Activated T-helper 2 cell treated with anti-CD3 and anti-CD28 coated beads, Interferon-gamma antibody, Interleukin-2, Interleukin-4, amounts not matched to agents 10 μg/mL and 5 μg/mL and 100 μg/mL, durations not matched to agents 14 hours and 24 hours and 36 hours (primary cell): ENCODE measurements at regions not wholly inside any gene's neighbourhood (a gene's known extent, or its start where the extent isn't known, plus 50 kb on each side); places are given as distances from the start of the nearest gene placed in this dataset.

Experiments
- DNase-seq: peaks from one replicate; pipeline ENCODE4 v3.0.0; 2021; ENCODE audit warnings: low spot score
- H3K27ac Mint-ChIP-seq: one replicate; pipeline ENCODE4 v1.8.0; 2021; ENCODE audit warnings: mixed read lengths
- H3K27me3 Mint-ChIP-seq: one replicate; pipeline ENCODE4 v1.8.0; 2021; ENCODE audit warnings: low read depth, mixed read lengths
- H3K36me3 Mint-ChIP-seq: one replicate; pipeline ENCODE4 v1.8.0; 2021; ENCODE audit warnings: low read depth, mixed read lengths
- H3K4me1 Mint-ChIP-seq: one replicate; pipeline ENCODE4 v1.8.0; 2021; ENCODE audit warnings: low read depth, mixed read lengths
- H3K4me3 Mint-ChIP-seq: one replicate; pipeline ENCODE4 v1.8.0; 2021; ENCODE audit warnings: low read depth, mild to moderate bottlenecking, moderate library complexity, mixed read lengths
- H3K9me3 Mint-ChIP-seq: one replicate; pipeline ENCODE4 v1.8.0; 2021; ENCODE audit warnings: mixed read lengths
- intact Hi-C: fragments of 100-400 bp; cut with micrococcal nuclease; formaldehyde crosslinking; loops from one replicate; pipeline ENCODE4 v1.15.1; 2023

GRCh38 chr21:38741950-38742256, 63.8 kb upstream of the ETS2 start:
- Mint-ChIP-seq H3K36me3 (no peaks in the 10 kb centered on the region), H3K27me3 (peaks cover 5% of the 10 kb centered on the region), H3K9me3 (peaks cover 3% of the 10 kb centered on the region), H3K27ac (no peak overlapping the region), H3K4me1 (peaks cover 20% of the 10 kb centered on the region), H3K4me3 (no peak overlapping the region)
- intact Hi-C loops, result no loop called here
- no peak for DNase-seq

GRCh38 chr21:38742580-38743260, 63.0 kb upstream of the ETS2 start:
- no peak overlapping the region for H3K27ac Mint-ChIP-seq
- H3K9me3 Mint-ChIP-seq, result peaks cover 3% of the 10 kb centered on the region
- peaks cover 5% of the 10 kb centered on the region for H3K27me3 Mint-ChIP-seq
- H3K4me3 Mint-ChIP-seq, result no peak overlapping the region
- DNase-seq, result no peak
- no peaks in the 10 kb centered on the region for H3K36me3 Mint-ChIP-seq
- H3K4me1 Mint-ChIP-seq, result peaks cover 20% of the 10 kb centered on the region
- intact Hi-C loops, result no loop called here

GRCh38 chr21:38743772-38744529, 61.8 kb upstream of the ETS2 start:
- Mint-ChIP-seq H3K4me1 (peaks cover 20% of the 10 kb centered on the region), H3K4me3 (no peak overlapping the region), H3K27me3 (peaks cover 5% of the 10 kb centered on the region), H3K27ac (no peak overlapping the region), H3K36me3 (no peaks in the 10 kb centered on the region), H3K9me3 (peaks cover 3% of the 10 kb centered on the region)
- no peak for DNase-seq
- intact Hi-C loops, result no loop called here

GRCh38 chr21:38744861-38745260, 60.9 kb upstream of the ETS2 start:
- Mint-ChIP-seq H3K36me3 (no peaks in the 10 kb centered on the region), H3K9me3 (peaks cover 3% of the 10 kb centered on the region), H3K27me3 (peaks cover 5% of the 10 kb centered on the region), H3K27ac (no peak overlapping the region), H3K4me3 (no peak overlapping the region), H3K4me1 (peaks cover 19% of the 10 kb centered on the region)
- intact Hi-C loops, result no loop called here
- no peak for DNase-seq

- H3K9me3 Mint-ChIP-seq, result peaks cover 3% of the 10 kb centered on the region
- H3K27me3 Mint-ChIP-seq, result peaks cover 5% of the 10 kb centered on the region
- intact Hi-C loops, result no loop called here
- H3K4me3 Mint-ChIP-seq, result no peak overlapping the region
- H3K27ac Mint-ChIP-seq, result no peak overlapping the region
- DNase-seq, result no peak
- no peaks in the 10 kb centered on the region for H3K36me3 Mint-ChIP-seq
- peaks cover 4% of the 10 kb centered on the region for H3K4me1 Mint-ChIP-seq
Observed at GRCh38 chr21:38747810-38748209, 57.9 kb upstream of the ETS2 start.

GRCh38 chr21:38751379-38752050, 54.2 kb upstream of the ETS2 start:
- no peak overlapping the region for H3K4me3 Mint-ChIP-seq
- intact Hi-C loops, result no loop called here
- peaks cover 5% of the 10 kb centered on the region for H3K27me3 Mint-ChIP-seq
- H3K36me3 Mint-ChIP-seq, result no peaks in the 10 kb centered on the region
- H3K27ac Mint-ChIP-seq, result no peak overlapping the region
- H3K9me3 Mint-ChIP-seq, result peaks cover 3% of the 10 kb centered on the region
- peaks cover 10% of the 10 kb centered on the region for H3K4me1 Mint-ChIP-seq
- no peak for DNase-seq

GRCh38 chr21:38752051-38752505, 53.7 kb upstream of the ETS2 start:
- no peak for DNase-seq
- no peaks in the 10 kb centered on the region for H3K9me3 Mint-ChIP-seq
- no peak overlapping the region for H3K27ac Mint-ChIP-seq
- peaks cover 3% of the 10 kb centered on the region for H3K27me3 Mint-ChIP-seq
- intact Hi-C loops, result no loop called here
- H3K4me1 Mint-ChIP-seq, result peaks cover 10% of the 10 kb centered on the region
- H3K36me3 Mint-ChIP-seq, result no peaks in the 10 kb centered on the region
- no peak overlapping the region for H3K4me3 Mint-ChIP-seq

GRCh38 chr21:38753114-38753513, 52.6 kb upstream of the ETS2 start:
- Mint-ChIP-seq H3K27me3 (peaks cover 3% of the 10 kb centered on the region), H3K4me3 (no peak overlapping the region), H3K36me3 (no peaks in the 10 kb centered on the region), H3K9me3 (no peaks in the 10 kb centered on the region), H3K27ac (no peak overlapping the region), H3K4me1 (peaks cover 10% of the 10 kb centered on the region)
- DNase-seq, result no peak
- intact Hi-C loops, result no loop called here

GRCh38 chr21:38753557-38753971, 52.2 kb upstream of the ETS2 start:
- Mint-ChIP-seq H3K4me1 (peaks cover 10% of the 10 kb centered on the region), H3K27ac (no peak overlapping the region), H3K4me3 (no peak overlapping the region), H3K9me3 (no peaks in the 10 kb centered on the region), H3K27me3 (peaks cover 3% of the 10 kb centered on the region), H3K36me3 (no peaks in the 10 kb centered on the region)
- no peak for DNase-seq
- intact Hi-C loops, result no loop called here
